ENCODE measurements at regions not wholly inside any gene's neighbourhood (a gene's known extent, or its start where the extent isn't known, plus 50 kb on each side); places are given as distances from the start of the nearest gene placed in this dataset.
A peak's percentile ranks its signal among the peaks of the same experiment; 100 is the strongest.

DNA sequence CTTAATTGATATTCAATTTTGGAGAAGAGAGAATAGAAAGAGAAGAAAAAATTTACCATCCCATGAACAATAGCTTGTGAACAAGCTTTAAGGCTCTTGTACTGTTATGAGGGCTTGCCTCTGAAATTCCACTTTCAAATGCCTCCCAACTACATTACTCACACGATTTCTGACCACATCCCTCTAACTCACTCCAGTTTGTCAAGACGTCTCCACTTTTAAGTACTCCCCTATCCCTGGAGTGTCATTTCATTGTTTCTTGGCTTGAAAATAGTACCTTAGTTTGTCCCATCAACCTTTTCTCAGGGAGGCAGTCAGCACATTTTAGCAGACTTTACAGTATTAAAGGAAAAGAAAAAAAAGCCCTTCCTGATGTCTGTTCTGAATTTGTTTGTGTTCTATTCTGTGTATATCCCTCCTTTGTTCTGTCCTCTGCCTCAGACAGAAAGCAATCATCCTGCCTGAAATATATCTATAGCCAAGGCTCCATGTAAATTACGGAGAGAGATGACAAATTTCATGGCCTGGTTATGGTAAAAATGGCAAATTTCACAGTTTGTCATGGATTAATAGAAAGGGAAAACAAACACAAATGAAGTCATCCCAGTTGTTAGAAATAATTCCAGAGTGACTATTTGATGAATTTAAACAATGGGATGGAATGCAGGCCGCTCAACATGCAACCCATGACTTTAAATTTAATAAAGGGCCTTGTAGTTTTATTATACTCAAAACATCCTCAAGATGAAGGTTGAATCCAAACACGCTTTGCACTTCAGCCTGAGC is 228.8 kb downstream of the ETAA1 start:
- no peak overlapping the region for H3K4me3 ChIP-seq
- peak overlapping the region in 3 of 4 donors; percentile 11 to 20 (median 15) for H3K27ac ChIP-seq
- no peak for DNase-seq
- intact Hi-C loops (cut with DNase I), result no loop called here
- H3K9me3 ChIP-seq, result no peaks in the 10 kb centered on the region
- TF ChIP-seq POLR2AphosphoS5 (IDR thresholded peaks at IDR 0.05) (no peak), CTCF (IDR thresholded peaks at IDR 0.05) (no peak), POLR2A (IDR thresholded peaks at IDR 0.05) (no peak), EP300 (IDR thresholded peaks at IDR 0.05) (no peak)
- WGBS, 2 donors, result 71 to 74% methylated on average over 5 of the region's 5 CpGs
- no peaks in the 10 kb centered on the region for H3K4me1 ChIP-seq
- no peaks in the 10 kb centered on the region for H3K36me3 ChIP-seq
- H3K27me3 ChIP-seq, result no peaks in the 10 kb centered on the region

DNA sequence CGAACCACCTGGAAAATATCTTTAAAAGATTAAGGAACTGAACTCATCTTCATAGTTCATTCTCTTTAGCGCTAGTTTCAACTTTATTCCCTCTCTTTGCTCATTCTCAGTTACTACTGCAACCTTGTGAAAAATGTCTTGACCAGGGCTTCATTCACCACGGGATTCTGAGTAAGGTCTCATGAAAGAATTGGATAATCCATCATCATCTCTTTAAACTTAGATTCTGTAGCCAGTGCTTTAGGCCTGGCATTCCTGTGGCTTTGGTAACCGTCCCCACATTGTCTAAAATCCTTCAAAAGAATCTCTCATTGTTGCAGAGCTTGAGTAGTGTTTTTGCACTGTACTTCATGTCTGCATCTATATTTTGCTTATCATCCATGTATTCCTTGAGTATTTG is 229.5 kb downstream of the ETAA1 start:
- TF ChIP-seq POLR2AphosphoS5 (IDR thresholded peaks at IDR 0.05) (no peak), EP300 (IDR thresholded peaks at IDR 0.05) (no peak), CTCF (IDR thresholded peaks at IDR 0.05) (no peak), POLR2A (IDR thresholded peaks at IDR 0.05) (no peak)
- WGBS, 2 donors, result 78 to 79% methylated on average over 4 of the region's 4 CpGs
- intact Hi-C loops (cut with DNase I), result no loop called here

GRCh38 chr2:67627456-67628207 is 230.5 kb downstream of the ETAA1 start:
- no peak overlapping the region for H3K4me3 ChIP-seq
- intact Hi-C loops (cut with DNase I), result no loop called here
- no peaks in the 10 kb centered on the region for H3K4me1 ChIP-seq
- TF ChIP-seq CTCF (IDR thresholded peaks at IDR 0.05), result no peak
- no peaks in the 10 kb centered on the region for H3K27me3 ChIP-seq
- no peaks in the 10 kb centered on the region for H3K36me3 ChIP-seq
- no peak for DNase-seq
- no peaks in the 10 kb centered on the region for H3K9me3 ChIP-seq
- H3K27ac ChIP-seq, result no peak overlapping the region
- 93 to 94% methylated on average over 3 of the region's 3 CpGs for WGBS, 2 donors

More for the DNA sequence above, 229.5 kb downstream of the ETAA1 start:
- Histone ChIP-seq H3K36me3 (no peaks in the 10 kb centered on the region), H3K27me3 (no peaks in the 10 kb centered on the region), H3K27ac (peak overlapping the region in 1 of 4 donors; percentile 15), H3K9me3 (no peaks in the 10 kb centered on the region), H3K4me3 (no peak overlapping the region), H3K4me1 (no peaks in the 10 kb centered on the region)
- no peak for DNase-seq

DNA sequence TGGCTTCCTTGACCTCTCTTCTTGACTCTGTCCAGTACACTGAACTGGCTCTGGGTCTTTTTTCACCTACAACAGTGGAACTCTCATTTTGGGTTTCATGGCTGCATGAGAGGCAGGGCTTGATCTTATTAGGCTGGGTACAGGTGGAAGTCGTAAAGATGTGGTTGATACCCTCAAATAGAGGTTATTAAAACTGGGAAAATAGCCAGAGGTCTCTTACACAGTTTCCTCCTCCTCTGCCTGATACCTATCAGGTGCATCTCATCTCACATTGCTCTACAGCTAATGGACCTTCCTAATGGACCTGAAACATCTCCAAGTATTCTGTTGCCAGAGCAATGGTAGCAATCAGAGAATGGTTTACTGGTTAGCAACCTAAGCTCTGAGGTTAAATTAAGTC is 231.8 kb downstream of the ETAA1 start:
- intact Hi-C loops (cut with DNase I), result no loop called here
- no peak for DNase-seq
- 32 to 51% methylated on average over 1 of the region's 1 CpG for WGBS, 2 donors
- no peak overlapping the region for H3K27ac ChIP-seq
- H3K4me3 ChIP-seq, result no peak overlapping the region
- TF ChIP-seq EP300 (IDR thresholded peaks at IDR 0.05) (no peak), POLR2AphosphoS5 (IDR thresholded peaks at IDR 0.05) (no peak), CTCF (IDR thresholded peaks at IDR 0.05) (no peak), POLR2A (IDR thresholded peaks at IDR 0.05) (no peak)
- no peaks in the 10 kb centered on the region for H3K9me3 ChIP-seq
- H3K36me3 ChIP-seq, result no peaks in the 10 kb centered on the region
- no peaks in the 10 kb centered on the region for H3K4me1 ChIP-seq
- H3K27me3 ChIP-seq, result no peaks in the 10 kb centered on the region

Data from sigmoid colon (tissue), 6 donors.